SK-N-SH treated with all-trans-retinoic acid at 6 μM for 48 hours (cell line): ENCODE measurements at regions not wholly inside any gene's neighbourhood (a gene's known extent, or its start where the extent isn't known, plus 50 kb on each side); places are given as distances from the start of the nearest gene placed in this dataset.

Experiments used
- ATAC-seq: fragments of 200-7000 bp; cut with Tn5 transposase; 3 replicates; pipeline ENCODE4 v1.9.1; 2020; ENCODE audit warnings: mild to moderate bottlenecking, moderate library complexity
- ARNTL ChIP-seq: fragments of 450-650 bp; formaldehyde crosslinking; IDR thresholded peaks from 2 replicates; pipeline ENCODE4 v1.5.0; 2020; ENCODE audit warnings: low read depth, mild to moderate bottlenecking, moderate library complexity, borderline replicate concordance
- BACH2 ChIP-seq: fragments of 250-450 bp; sonication (Bioruptor Pico); IDR thresholded peaks from 2 replicates; pipeline ENCODE4 v1.9.0; 2021; ENCODE audit warnings: mild to moderate bottlenecking, borderline replicate concordance
- CSDC2 ChIP-seq: fragments of 250-450 bp; sonication (Bioruptor Pico); IDR thresholded peaks from 2 replicates; pipeline ENCODE4 v1.5.0; 2020; ENCODE audit warnings: mild to moderate bottlenecking, moderate library complexity
- ESRRG ChIP-seq: fragments of 250-450 bp; sonication (Bioruptor Pico); IDR thresholded peaks from 2 replicates; pipeline ENCODE4 v1.6.1; 2021; ENCODE audit warnings: mild to moderate bottlenecking
- GLIS3 ChIP-seq: fragments of 250-450 bp; sonication (Bioruptor Pico); IDR thresholded peaks from 2 replicates; pipeline ENCODE4 v1.5.0; 2020; ENCODE audit warnings: mild to moderate bottlenecking, moderate library complexity
- OSR1 ChIP-seq: fragments of 250-450 bp; sonication (Bioruptor Pico); IDR thresholded peaks from 2 replicates; pipeline ENCODE4 v1.8.0; 2022; ENCODE audit warnings: moderate library complexity, mild to moderate bottlenecking, inconsistent platforms
- POU6F1 ChIP-seq: fragments of 250-450 bp; sonication (Bioruptor Pico); IDR thresholded peaks from 2 replicates; pipeline ENCODE4 v1.8.0; 2021; ENCODE audit warnings: low read depth, mild to moderate bottlenecking, moderate library complexity, borderline replicate concordance
- PPARA ChIP-seq: fragments of 250-450 bp; sonication (Bioruptor Pico); IDR thresholded peaks from 2 replicates; pipeline ENCODE4 v1.5.0; 2020; ENCODE audit warnings: mild to moderate bottlenecking, borderline replicate concordance
- RARB ChIP-seq: fragments of 250-450 bp; sonication (Bioruptor Pico); IDR thresholded peaks from 2 replicates; pipeline ENCODE4 v1.8.0; 2021; ENCODE audit warnings: mild to moderate bottlenecking, moderate library complexity
- SNAI2 ChIP-seq: fragments of 250-450 bp; sonication (Bioruptor Pico); IDR thresholded peaks from 2 replicates; pipeline ENCODE4 v1.5.0; 2020; ENCODE audit warnings: mild to moderate bottlenecking, moderate library complexity
- TCF4 ChIP-seq: fragments of 250-450 bp; sonication (Bioruptor Pico); IDR thresholded peaks from 2 replicates; pipeline ENCODE4 v1.8.0; 2021; ENCODE audit warnings: mild to moderate bottlenecking, moderate library complexity, borderline replicate concordance
- TOX ChIP-seq: fragments of 250-450 bp; sonication (Bioruptor Pico); IDR thresholded peaks from 2 replicates; pipeline ENCODE4 v1.8.0; 2021; ENCODE audit warnings: mild to moderate bottlenecking, moderate library complexity, borderline replicate concordance
- ZC3H10 ChIP-seq: fragments of 250-450 bp; sonication (Bioruptor Pico); IDR thresholded peaks from 2 replicates; pipeline ENCODE4 v1.5.1; 2021; ENCODE audit warnings: mild to moderate bottlenecking, moderate library complexity
- ZFP3 ChIP-seq: fragments of 250-450 bp; sonication (Bioruptor Pico); IDR thresholded peaks from 2 replicates; pipeline ENCODE4 v1.5.0; 2020; ENCODE audit warnings: mild to moderate bottlenecking, moderate library complexity
- ZFP30 ChIP-seq: fragments of 450-650 bp; formaldehyde crosslinking; IDR thresholded peaks from 2 replicates; pipeline ENCODE4 v1.5.0; 2022; ENCODE audit warnings: mild to moderate bottlenecking, moderate library complexity
- ZNF70 ChIP-seq: fragments of 450-650 bp; formaldehyde crosslinking; IDR thresholded peaks from 2 replicates; pipeline ENCODE4 v1.5.0; 2020; ENCODE audit warnings: mild to moderate bottlenecking, moderate library complexity
- ZNF8 ChIP-seq: fragments of 450-650 bp; formaldehyde crosslinking; IDR thresholded peaks from 2 replicates; pipeline ENCODE4 v1.5.0; 2020; ENCODE audit warnings: mild to moderate bottlenecking, moderate library complexity
- TF ChIP-seq, protein P1 (sequence below): fragments of 250-450 bp; sonication (Bioruptor Pico); IDR thresholded peaks from 2 replicates; pipeline ENCODE4 v1.5.1; 2021; ENCODE audit warnings: mild to moderate bottlenecking, moderate library complexity
- TF ChIP-seq, protein P2 (sequence below): fragments of 250-450 bp; sonication (Bioruptor Pico); IDR thresholded peaks from 2 replicates; pipeline ENCODE4 v1.5.1; 2020; ENCODE audit warnings: low read depth, mild to moderate bottlenecking, moderate library complexity
- TF ChIP-seq, protein P3 (sequence below): fragments of 250-450 bp; sonication (Bioruptor Pico); IDR thresholded peaks from 2 replicates; pipeline ENCODE4 v1.5.0; 2020; ENCODE audit warnings: mild to moderate bottlenecking, moderate library complexity
- TF ChIP-seq, protein P4 (sequence below): fragments of 250-450 bp; sonication (Bioruptor Pico); IDR thresholded peaks from 2 replicates; pipeline ENCODE4 v1.8.0; 2020; ENCODE audit warnings: mild to moderate bottlenecking, moderate library complexity, borderline replicate concordance

DNA sequence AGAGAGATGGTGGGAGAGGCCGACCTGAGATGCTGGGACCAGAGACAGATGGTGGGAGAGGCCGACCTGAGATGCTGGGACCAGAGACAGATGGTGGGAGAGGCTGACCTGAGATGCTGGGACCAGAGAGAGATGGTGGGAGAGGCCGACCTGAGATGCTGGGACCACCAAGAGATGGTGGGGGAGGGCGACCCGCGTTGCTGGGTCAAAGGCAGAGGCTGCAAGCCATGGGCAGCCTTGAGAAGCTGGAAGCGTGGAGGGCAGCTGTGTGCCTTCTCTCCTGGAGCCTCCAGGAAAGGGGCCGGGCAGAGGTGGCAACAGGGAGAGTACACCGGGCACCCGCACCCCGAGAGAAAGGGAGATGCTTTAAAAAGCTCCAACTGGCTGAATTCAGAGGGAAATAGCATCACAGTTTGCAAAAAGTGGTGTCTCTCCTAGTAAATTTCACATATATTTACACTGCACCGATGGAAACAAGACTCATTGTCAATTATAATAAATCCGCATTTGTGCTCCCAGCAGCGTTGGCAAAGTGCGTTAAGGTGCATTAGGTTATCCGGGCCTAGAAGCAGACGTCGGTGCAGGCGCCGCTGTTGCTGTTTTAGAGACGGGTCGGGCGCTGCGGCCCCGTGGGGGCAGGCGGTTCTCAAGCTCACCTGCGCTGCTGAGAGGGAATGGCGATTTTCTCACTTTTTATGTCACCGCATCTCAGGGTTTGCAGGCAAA lies 132.4 kb downstream of the DLL1 start:
- no peak for ATAC-seq
- TF ChIP-seq BACH2 (CRISPR knock-in tag) = no peak
- TF ChIP-seq ZFP30 (CRISPR knock-in tag) = no peak
- TF ChIP-seq ARNTL (CRISPR knock-in tag) = no peak
- TF ChIP-seq, protein P1, sequence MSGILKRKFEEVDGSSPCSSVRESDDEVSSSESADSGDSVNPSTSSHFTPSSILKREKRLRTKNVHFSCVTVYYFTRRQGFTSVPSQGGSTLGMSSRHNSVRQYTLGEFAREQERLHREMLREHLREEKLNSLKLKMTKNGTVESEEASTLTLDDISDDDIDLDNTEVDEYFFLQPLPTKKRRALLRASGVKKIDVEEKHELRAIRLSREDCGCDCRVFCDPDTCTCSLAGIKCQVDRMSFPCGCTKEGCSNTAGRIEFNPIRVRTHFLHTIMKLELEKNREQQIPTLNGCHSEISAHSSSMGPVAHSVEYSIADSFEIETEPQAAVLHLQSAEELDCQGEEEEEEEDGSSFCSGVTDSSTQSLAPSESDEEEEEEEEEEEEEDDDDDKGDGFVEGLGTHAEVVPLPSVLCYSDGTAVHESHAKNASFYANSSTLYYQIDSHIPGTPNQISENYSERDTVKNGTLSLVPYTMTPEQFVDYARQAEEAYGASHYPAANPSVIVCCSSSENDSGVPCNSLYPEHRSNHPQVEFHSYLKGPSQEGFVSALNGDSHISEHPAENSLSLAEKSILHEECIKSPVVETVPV (CRISPR knock-in tag) = no peak
- TF ChIP-seq ZFP3 (CRISPR knock-in tag) = no peak
- TF ChIP-seq TCF4 (CRISPR knock-in tag) = no peak
- no peak for TF ChIP-seq PPARA (CRISPR knock-in tag)

GRCh38 chr6:170157567-170158218 lies 133.2 kb downstream of the DLL1 start:
- no peak for ATAC-seq
- TF ChIP-seq ESRRG (CRISPR knock-in tag) (no peak), ARNTL (CRISPR knock-in tag) (no peak), OSR1 (no peak), SNAI2 (CRISPR knock-in tag) (no peak)
- TF ChIP-seq, protein P2, sequence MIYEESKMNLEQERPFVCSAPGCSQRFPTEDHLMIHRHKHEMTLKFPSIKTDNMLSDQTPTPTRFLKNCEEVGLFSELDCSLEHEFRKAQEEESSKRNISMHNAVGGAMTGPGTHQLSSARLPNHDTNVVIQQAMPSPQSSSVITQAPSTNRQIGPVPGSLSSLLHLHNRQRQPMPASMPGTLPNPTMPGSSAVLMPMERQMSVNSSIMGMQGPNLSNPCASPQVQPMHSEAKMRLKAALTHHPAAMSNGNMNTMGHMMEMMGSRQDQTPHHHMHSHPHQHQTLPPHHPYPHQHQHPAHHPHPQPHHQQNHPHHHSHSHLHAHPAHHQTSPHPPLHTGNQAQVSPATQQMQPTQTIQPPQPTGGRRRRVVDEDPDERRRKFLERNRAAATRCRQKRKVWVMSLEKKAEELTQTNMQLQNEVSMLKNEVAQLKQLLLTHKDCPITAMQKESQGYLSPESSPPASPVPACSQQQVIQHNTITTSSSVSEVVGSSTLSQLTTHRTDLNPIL (CRISPR knock-in tag) = no peak

GRCh38 chr6:170156448-170157375 lies 134.2 kb downstream of the DLL1 start:
- ATAC-seq = no peak
- TF ChIP-seq PPARA (CRISPR knock-in tag) (no peak), ZNF8 (no peak), TCF4 (CRISPR knock-in tag) (no peak), ESRRG (CRISPR knock-in tag) (no peak), RARB (CRISPR knock-in tag) (no peak), BACH2 (CRISPR knock-in tag) (no peak), TOX (CRISPR knock-in tag) (no peak), SNAI2 (CRISPR knock-in tag) (no peak), ZC3H10 (CRISPR knock-in tag) (no peak), ZNF70 (CRISPR knock-in tag) (no peak), OSR1 (no peak), ZFP30 (CRISPR knock-in tag) (no peak), ARNTL (CRISPR knock-in tag) (no peak), CSDC2 (no peak), GLIS3 (CRISPR knock-in tag) (no peak), POU6F1 (CRISPR knock-in tag) (no peak)
- TF ChIP-seq, protein P3, sequence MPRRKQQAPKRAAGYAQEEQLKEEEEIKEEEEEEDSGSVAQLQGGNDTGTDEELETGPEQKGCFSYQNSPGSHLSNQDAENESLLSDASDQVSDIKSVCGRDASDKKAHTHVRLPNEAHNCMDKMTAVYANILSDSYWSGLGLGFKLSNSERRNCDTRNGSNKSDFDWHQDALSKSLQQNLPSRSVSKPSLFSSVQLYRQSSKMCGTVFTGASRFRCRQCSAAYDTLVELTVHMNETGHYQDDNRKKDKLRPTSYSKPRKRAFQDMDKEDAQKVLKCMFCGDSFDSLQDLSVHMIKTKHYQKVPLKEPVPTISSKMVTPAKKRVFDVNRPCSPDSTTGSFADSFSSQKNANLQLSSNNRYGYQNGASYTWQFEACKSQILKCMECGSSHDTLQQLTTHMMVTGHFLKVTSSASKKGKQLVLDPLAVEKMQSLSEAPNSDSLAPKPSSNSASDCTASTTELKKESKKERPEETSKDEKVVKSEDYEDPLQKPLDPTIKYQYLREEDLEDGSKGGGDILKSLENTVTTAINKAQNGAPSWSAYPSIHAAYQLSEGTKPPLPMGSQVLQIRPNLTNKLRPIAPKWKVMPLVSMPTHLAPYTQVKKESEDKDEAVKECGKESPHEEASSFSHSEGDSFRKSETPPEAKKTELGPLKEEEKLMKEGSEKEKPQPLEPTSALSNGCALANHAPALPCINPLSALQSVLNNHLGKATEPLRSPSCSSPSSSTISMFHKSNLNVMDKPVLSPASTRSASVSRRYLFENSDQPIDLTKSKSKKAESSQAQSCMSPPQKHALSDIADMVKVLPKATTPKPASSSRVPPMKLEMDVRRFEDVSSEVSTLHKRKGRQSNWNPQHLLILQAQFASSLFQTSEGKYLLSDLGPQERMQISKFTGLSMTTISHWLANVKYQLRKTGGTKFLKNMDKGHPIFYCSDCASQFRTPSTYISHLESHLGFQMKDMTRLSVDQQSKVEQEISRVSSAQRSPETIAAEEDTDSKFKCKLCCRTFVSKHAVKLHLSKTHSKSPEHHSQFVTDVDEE (CRISPR knock-in tag) = no peak
- TF ChIP-seq, protein P1 (CRISPR knock-in tag) = no peak
- TF ChIP-seq, protein P2 (CRISPR knock-in tag) = no peak
- TF ChIP-seq, protein P4, sequence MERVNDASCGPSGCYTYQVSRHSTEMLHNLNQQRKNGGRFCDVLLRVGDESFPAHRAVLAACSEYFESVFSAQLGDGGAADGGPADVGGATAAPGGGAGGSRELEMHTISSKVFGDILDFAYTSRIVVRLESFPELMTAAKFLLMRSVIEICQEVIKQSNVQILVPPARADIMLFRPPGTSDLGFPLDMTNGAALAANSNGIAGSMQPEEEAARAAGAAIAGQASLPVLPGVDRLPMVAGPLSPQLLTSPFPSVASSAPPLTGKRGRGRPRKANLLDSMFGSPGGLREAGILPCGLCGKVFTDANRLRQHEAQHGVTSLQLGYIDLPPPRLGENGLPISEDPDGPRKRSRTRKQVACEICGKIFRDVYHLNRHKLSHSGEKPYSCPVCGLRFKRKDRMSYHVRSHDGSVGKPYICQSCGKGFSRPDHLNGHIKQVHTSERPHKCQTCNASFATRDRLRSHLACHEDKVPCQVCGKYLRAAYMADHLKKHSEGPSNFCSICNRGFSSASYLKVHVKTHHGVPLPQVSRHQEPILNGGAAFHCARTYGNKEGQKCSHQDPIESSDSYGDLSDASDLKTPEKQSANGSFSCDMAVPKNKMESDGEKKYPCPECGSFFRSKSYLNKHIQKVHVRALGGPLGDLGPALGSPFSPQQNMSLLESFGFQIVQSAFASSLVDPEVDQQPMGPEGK (CRISPR knock-in tag) = no peak
